ENCODE measurements at regions not wholly inside any gene's neighbourhood (a gene's known extent, or its start where the extent isn't known, plus 50 kb on each side); places are given as distances from the start of the nearest gene placed in this dataset.
A peak's percentile ranks its signal among the peaks of the same experiment; 100 is the strongest.
"Not testable (repeated sequence)": the region's sequence is repeated elsewhere in the genome, so short reads cannot be mapped to it uniquely, and the experiment has no call there.

- H3K27me3 Mint-ChIP-seq, result not testable (repeated sequence)
These were observed 433.7 kb downstream of the BTG1 start for GRCh38 chr12:91711925-91712324.

GRCh38 chr12:91706466-91706865, 439.2 kb downstream of the BTG1 start:
- Mint-ChIP-seq H3K27me3 (no peaks in the 10 kb centered on the region), H3K9me3 (no peaks in the 10 kb centered on the region), H3K36me3 (ENCODE audit: low read depth) (no peaks in the 10 kb centered on the region), H3K4me1 (ENCODE audit: low read depth) (no peaks in the 10 kb centered on the region), H3K27ac (no peak overlapping the region), H3K4me3 (no peak overlapping the region)
- no peak for DNase-seq

More at GRCh38 chr12:91711925-91712324, 433.7 kb downstream of the BTG1 start:
- not testable (repeated sequence) for H3K36me3 Mint-ChIP-seq (ENCODE audit: low read depth); H3K9me3 Mint-ChIP-seq; DNase-seq; H3K27ac Mint-ChIP-seq; H3K4me1 Mint-ChIP-seq (ENCODE audit: low read depth); H3K4me3 Mint-ChIP-seq

DNA sequence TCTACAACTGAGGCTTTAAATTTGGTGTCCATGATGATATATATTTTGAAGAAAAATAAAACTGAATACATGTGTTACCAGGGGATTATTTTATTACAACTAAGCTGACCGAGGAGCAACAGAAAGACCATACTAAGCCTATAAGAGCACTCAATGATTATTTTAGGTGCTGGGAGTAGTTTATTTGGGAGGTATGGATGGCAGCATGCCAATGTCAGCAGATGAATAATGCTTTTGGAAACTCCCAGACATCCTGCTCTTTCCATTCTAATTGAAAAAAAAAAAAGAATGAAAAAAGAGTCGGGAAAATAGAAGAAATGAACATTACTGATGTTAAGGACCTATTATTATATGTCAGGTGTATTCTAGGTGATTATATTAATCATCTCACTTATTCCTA, 441.2 kb downstream of the BTG1 start:
- Mint-ChIP-seq H3K4me1 (ENCODE audit: low read depth) (no peaks in the 10 kb centered on the region), H3K4me3 (no peak overlapping the region), H3K9me3 (no peaks in the 10 kb centered on the region), H3K36me3 (ENCODE audit: low read depth) (no peaks in the 10 kb centered on the region), H3K27me3 (no peaks in the 10 kb centered on the region), H3K27ac (no peak overlapping the region)
- no peak for DNase-seq

GRCh38 chr12:91703491-91704283, 442.0 kb downstream of the BTG1 start:
- no peak overlapping the region for H3K27ac Mint-ChIP-seq
- no peak for DNase-seq
- no peak overlapping the region for H3K4me3 Mint-ChIP-seq
- no peaks in the 10 kb centered on the region for H3K36me3 Mint-ChIP-seq (ENCODE audit: low read depth)
- H3K27me3 Mint-ChIP-seq, result no peaks in the 10 kb centered on the region
- no peaks in the 10 kb centered on the region for H3K4me1 Mint-ChIP-seq (ENCODE audit: low read depth)
- peaks cover 6% of the 10 kb centered on the region for H3K9me3 Mint-ChIP-seq

DNA sequence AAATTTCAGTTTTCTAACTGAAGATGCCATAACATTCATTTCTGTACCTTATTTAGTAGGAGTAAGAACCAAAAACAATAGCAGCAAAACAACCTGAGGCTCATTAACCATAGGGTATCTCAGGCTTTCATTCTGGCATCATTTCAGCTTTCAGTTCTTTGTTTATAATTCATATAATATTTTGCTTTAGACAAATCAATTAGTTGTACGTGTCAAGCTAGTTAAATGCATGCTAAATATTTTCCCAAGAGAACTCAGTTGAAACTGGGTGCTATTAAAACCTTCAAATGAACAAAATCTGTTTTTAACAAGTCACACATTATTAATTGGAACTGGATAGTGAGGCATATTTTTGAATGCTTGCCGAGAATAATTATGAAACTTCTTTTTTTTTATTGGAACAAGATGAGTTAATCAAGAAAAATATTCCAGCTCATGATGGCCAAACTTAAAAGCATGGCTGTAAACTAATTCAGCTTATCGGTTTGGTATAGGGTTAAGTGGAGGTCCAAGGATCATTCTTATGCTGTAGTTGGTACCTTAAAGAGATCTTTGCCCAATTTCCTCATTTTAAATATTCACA, 442.7 kb downstream of the BTG1 start:
- Mint-ChIP-seq H3K36me3 (ENCODE audit: low read depth) (no peaks in the 10 kb centered on the region), H3K27ac (no peak overlapping the region), H3K4me1 (ENCODE audit: low read depth) (no peaks in the 10 kb centered on the region), H3K9me3 (peaks cover 8% of the 10 kb centered on the region), H3K4me3 (no peak overlapping the region), H3K27me3 (no peaks in the 10 kb centered on the region)
- DNase-seq, result no peak

DNA sequence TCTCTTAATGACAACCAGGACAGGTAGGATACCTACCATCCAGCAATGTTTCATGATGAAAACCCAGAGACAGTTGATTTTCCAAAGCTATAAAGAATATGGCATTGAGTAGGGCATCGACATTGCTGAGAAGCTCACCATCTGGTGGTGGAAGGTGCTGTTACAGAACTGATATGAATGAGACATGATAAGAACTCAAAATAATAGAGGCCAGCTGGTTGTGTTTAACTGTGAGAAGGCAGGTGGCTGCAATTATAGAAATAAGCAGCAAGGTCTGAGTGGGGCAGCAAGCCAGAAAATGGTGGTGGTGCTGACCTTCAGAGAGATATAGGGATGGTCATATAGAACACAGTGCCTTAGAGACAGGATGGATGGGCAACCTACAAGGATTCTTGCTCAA, 449.7 kb downstream of the BTG1 start:
- no peak overlapping the region for H3K27ac Mint-ChIP-seq

GRCh38 chr12:91695406-91695805, 450.2 kb downstream of the BTG1 start:
- H3K27ac Mint-ChIP-seq; DNase-seq; H3K36me3 Mint-ChIP-seq (ENCODE audit: low read depth); H3K27me3 Mint-ChIP-seq; H3K4me1 Mint-ChIP-seq (ENCODE audit: low read depth); H3K4me3 Mint-ChIP-seq: not testable (repeated sequence)
- H3K9me3 Mint-ChIP-seq, result peaks cover 11% of the 10 kb centered on the region

More for the DNA sequence above, 449.7 kb downstream of the BTG1 start:
- Mint-ChIP-seq H3K9me3 (peaks cover 11% of the 10 kb centered on the region), H3K27me3 (no peaks in the 10 kb centered on the region), H3K4me1 (ENCODE audit: low read depth) (no peaks in the 10 kb centered on the region), H3K4me3 (no peak overlapping the region), H3K36me3 (ENCODE audit: low read depth) (no peaks in the 10 kb centered on the region)
- no peak for DNase-seq

- Mint-ChIP-seq H3K27ac (no peak overlapping the region), H3K4me1 (ENCODE audit: low read depth) (peaks cover 28% of the 10 kb centered on the region), H3K27me3 (no peaks in the 10 kb centered on the region), H3K4me3 (no peak overlapping the region), H3K36me3 (ENCODE audit: low read depth) (no peaks in the 10 kb centered on the region), H3K9me3 (no peaks in the 10 kb centered on the region)
- DNase-seq, result no peak
These were observed 455.1 kb downstream of the BTG1 start for GRCh38 chr12:91690531-91690930.

DNA sequence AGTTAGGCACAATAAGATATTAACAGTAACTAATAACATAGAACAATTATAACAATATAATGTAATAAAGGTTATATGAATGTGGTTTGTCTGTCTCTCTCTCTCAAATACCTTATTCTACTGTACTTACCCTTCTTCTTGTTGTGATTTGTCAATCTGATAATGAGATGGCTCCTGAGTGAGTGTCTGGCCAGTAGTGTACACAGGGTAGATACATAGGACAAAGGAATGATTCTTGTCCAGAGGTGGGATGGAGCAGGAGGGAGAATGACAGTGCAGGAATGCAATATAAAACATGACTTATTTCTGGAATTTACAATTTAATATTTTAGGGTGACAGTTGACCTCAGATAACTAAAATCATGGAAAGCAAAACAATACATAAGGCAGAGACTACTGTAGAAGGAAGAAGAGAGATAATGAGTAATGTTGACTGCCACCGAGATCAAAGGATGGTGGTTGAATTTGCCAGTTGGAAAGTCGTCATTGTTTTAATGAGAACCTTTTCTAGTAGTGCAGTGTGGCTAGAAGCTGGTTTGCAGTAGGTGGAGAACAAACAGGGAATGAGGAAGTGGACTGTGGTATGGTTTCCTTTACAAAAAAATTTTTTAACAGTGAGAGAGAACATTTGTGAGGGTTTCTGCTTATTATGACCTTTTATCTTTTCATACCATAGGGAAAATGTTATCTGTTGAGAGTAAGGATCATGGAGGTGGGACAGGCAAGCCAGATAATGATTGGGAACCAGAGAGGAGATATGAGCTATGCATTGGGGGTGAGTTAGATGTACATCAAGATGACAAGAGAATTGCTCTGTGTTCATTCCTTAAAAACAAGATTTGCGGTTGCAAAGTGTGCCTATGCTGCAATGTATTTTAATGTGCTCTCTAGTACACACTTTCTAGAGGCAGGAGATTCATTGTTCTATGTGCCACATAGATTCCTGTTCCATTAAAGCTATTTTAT, 458.3 kb downstream of the BTG1 start:
- H3K36me3 Mint-ChIP-seq (ENCODE audit: low read depth), result no peaks in the 10 kb centered on the region
- H3K4me3 Mint-ChIP-seq, result no peak overlapping the region
- DNase-seq, result no peak
- peak overlapping the region; percentile 2 for H3K27ac Mint-ChIP-seq
- no peaks in the 10 kb centered on the region for H3K27me3 Mint-ChIP-seq
- no peaks in the 10 kb centered on the region for H3K9me3 Mint-ChIP-seq
- peaks cover 28% of the 10 kb centered on the region for H3K4me1 Mint-ChIP-seq (ENCODE audit: low read depth)

DNA sequence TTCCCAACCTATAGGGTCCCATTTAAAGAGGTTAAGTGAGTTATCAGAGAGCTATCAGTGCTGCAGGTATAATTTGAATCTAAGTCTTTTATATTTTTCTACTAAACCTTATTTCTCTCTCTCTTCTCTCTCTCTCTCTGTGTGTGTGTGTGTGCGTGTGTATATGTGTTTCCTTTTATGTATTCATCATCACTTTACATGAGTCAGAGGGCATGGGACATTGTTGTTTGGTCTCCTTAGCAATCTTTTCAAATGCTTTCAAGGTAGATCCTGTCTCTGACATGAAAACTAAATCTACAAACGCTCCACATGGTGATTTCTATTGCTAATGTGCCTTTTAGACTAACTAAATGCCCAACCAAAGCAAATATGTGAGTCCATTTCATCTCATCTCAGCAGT, 459.7 kb downstream of the BTG1 start:
- no peaks in the 10 kb centered on the region for H3K27me3 Mint-ChIP-seq
- no peaks in the 10 kb centered on the region for H3K36me3 Mint-ChIP-seq (ENCODE audit: low read depth)
- no peak for DNase-seq
- no peaks in the 10 kb centered on the region for H3K9me3 Mint-ChIP-seq
- H3K4me3 Mint-ChIP-seq, result no peak overlapping the region
- H3K27ac Mint-ChIP-seq, result no peak overlapping the region
- peaks cover 28% of the 10 kb centered on the region for H3K4me1 Mint-ChIP-seq (ENCODE audit: low read depth)

DNA sequence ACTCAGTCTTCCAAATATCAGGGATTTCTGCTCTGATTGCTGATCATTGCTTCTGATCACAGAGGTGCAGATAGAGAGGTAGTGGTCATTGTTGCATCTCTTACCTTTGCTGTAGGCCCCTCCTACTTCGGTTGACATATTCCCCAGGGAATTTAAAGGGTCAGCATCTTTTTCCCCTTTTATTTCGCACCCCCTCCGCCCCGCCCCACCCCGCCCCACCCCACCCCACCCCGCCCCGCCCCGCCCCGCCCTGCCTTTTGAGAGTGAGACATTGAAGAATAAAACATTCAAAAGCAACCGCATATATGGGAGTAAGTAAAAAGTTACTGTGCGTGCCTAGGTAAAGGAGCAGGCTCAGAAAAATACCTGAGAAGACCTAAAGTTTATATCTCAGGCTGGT, 463.9 kb downstream of the BTG1 start:
- Mint-ChIP-seq H3K9me3 (no peaks in the 10 kb centered on the region), H3K27ac (no peak overlapping the region), H3K27me3 (no peaks in the 10 kb centered on the region), H3K36me3 (ENCODE audit: low read depth) (no peaks in the 10 kb centered on the region), H3K4me1 (ENCODE audit: low read depth) (peaks cover 11% of the 10 kb centered on the region), H3K4me3 (no peak overlapping the region)
- DNase-seq, result no peak

GRCh38 chr12:91680864-91681263, 464.8 kb downstream of the BTG1 start:
- Mint-ChIP-seq H3K27ac (no peak overlapping the region), H3K9me3 (no peaks in the 10 kb centered on the region), H3K4me3 (no peak overlapping the region), H3K36me3 (ENCODE audit: low read depth) (no peaks in the 10 kb centered on the region), H3K27me3 (no peaks in the 10 kb centered on the region), H3K4me1 (ENCODE audit: low read depth) (peaks cover 3% of the 10 kb centered on the region)
- DNase-seq, result no peak

GRCh38 chr12:91677556-91677955, 468.1 kb downstream of the BTG1 start:
- no peaks in the 10 kb centered on the region for H3K9me3 Mint-ChIP-seq
- DNase-seq, result no peak
- H3K27ac Mint-ChIP-seq, result no peak overlapping the region
- no peaks in the 10 kb centered on the region for H3K27me3 Mint-ChIP-seq
- peaks cover 5% of the 10 kb centered on the region for H3K4me1 Mint-ChIP-seq (ENCODE audit: low read depth)
- H3K4me3 Mint-ChIP-seq, result no peak overlapping the region
- H3K36me3 Mint-ChIP-seq (ENCODE audit: low read depth), result no peaks in the 10 kb centered on the region

- H3K9me3 Mint-ChIP-seq, result no peaks in the 10 kb centered on the region
- H3K27ac Mint-ChIP-seq, result no peak overlapping the region
- DNase-seq, result no peak
- H3K36me3 Mint-ChIP-seq (ENCODE audit: low read depth), result no peaks in the 10 kb centered on the region
- H3K27me3 Mint-ChIP-seq, result no peaks in the 10 kb centered on the region
- H3K4me1 Mint-ChIP-seq (ENCODE audit: low read depth), result peaks cover 10% of the 10 kb centered on the region
- no peak overlapping the region for H3K4me3 Mint-ChIP-seq
These were observed 470.2 kb downstream of the BTG1 start for GRCh38 chr12:91675401-91675800.

- Mint-ChIP-seq H3K9me3 (peaks cover 6% of the 10 kb centered on the region), H3K4me3 (no peak overlapping the region), H3K36me3 (ENCODE audit: low read depth) (peaks cover 2% of the 10 kb centered on the region), H3K27ac (no peak overlapping the region), H3K27me3 (no peaks in the 10 kb centered on the region), H3K4me1 (ENCODE audit: low read depth) (peaks cover 25% of the 10 kb centered on the region)
- no peak for DNase-seq
These were observed 473.5 kb downstream of the BTG1 start for GRCh38 chr12:91672130-91672529.

All from activated T-cell treated with anti-CD3 and anti-CD28 coated beads, Interleukin-2, amount 50 U/mL, for 24 hours (primary cell).